Thyroid gland (tissue), 4 donors: ENCODE measurements at regions not wholly inside any gene's neighbourhood (a gene's known extent, or its start where the extent isn't known, plus 50 kb on each side); places are given as distances from the start of the nearest gene placed in this dataset.

Experiments
- DNase-seq, 2 donors: peaks; one replicate each; pipeline ENCODE4 v3.0.0-alpha.2; 2019
- H3K27ac ChIP-seq, 3 donors: fragments of 200-600 bp; sonication (generic); 1 replicate in 2 of 3; 2 replicates in 1 of 3; pipeline ENCODE4 v1.5.1; 2016 to 2019; ENCODE audit warnings: mild to moderate bottlenecking in 1 of 3, moderate library complexity in 1 of 3
- H3K27me3 ChIP-seq: fragments of 200-600 bp; sonication (generic); one replicate; pipeline ENCODE4 v1.5.1; 2019
- H3K36me3 ChIP-seq, 2 donors: fragments of 200-600 bp; sonication (generic); one replicate each; pipeline ENCODE4 v1.5.1; 2016 to 2019
- H3K4me1 ChIP-seq, 2 donors: fragments of 200-600 bp; sonication (generic); one replicate each; pipeline ENCODE4 v1.5.1; 2017 to 2019
- H3K4me3 ChIP-seq, 3 donors: fragments of 200-600 bp; sonication (generic); replicated peaks in 1 of 3; 1 replicate in 2 of 3; 2 replicates in 1 of 3; pipeline ENCODE4 v1.5.1; 2016; ENCODE audit warnings: mild to moderate bottlenecking in 1 of 3
- H3K9me3 ChIP-seq: fragments of 200-600 bp; sonication (generic); one replicate; pipeline ENCODE4 v1.5.1; 2017
- CTCF ChIP-seq, 6 experiments: fragments of 200-600 bp in 3 of 6; fragments of 450-650 bp in 3 of 6; sonication (generic) in 3 of 6; IDR thresholded peaks; one replicate each; pipeline ENCODE4 v1.5.1; 2016 to 2019; ENCODE audit warnings: antibody characterized with exemption in 6 of 6, mild to moderate bottlenecking in 2 of 6, inconsistent platforms in 1 of 6, moderate library complexity in 1 of 6
- POLR2A ChIP-seq, 2 donors: fragments of 450-650 bp; IDR thresholded peaks; one replicate each; pipeline ENCODE4 v1.6.1; 2017; ENCODE audit warnings: antibody characterized with exemption in 2 of 2, mild to moderate bottlenecking in 2 of 2, moderate library complexity in 1 of 2
- WGBS, 2 donors: methylation state at CpG; one replicate each; pipeline ENCODE4 v1.1.5; 2017; 5-methylcytosine and 5-hydroxymethylcytosine counted together
- intact Hi-C: fragments of 100-400 bp; cut with DNase I; formaldehyde crosslinking; loops from one replicate; pipeline ENCODE4 v1.15.1; 2023

- Histone ChIP-seq H3K9me3 (no peaks in the 10 kb centered on the region), H3K4me1 (no peaks in the 10 kb centered on the region), H3K36me3 (no peaks in the 10 kb centered on the region), H3K27me3 (no peaks in the 10 kb centered on the region), H3K27ac (no peak overlapping the region), H3K4me3 (no peak overlapping the region)
- no peak for DNase-seq
- TF ChIP-seq POLR2A (IDR thresholded peaks at IDR 0.05): no peak
- TF ChIP-seq CTCF (IDR thresholded peaks at IDR 0.05): no peak
- WGBS, 2 donors: 77 to 86% methylated on average over 1 of the region's 1 CpG
- intact Hi-C loops: no loop called here
Measured at GRCh38 chr4:92128676-92129075, 175.1 kb upstream of the GRID2 start.

- Histone ChIP-seq H3K4me1 (no peaks in the 10 kb centered on the region), H3K9me3 (no peaks in the 10 kb centered on the region), H3K4me3 (no peak overlapping the region), H3K27ac (no peak overlapping the region), H3K27me3 (no peaks in the 10 kb centered on the region), H3K36me3 (no peaks in the 10 kb centered on the region)
- whole genome bisulfite sequencing, 2 donors: 86 to 95% methylated on average over 4 to 5 of the region's 5 CpGs
- TF ChIP-seq POLR2A (IDR thresholded peaks at IDR 0.05) (no peak), CTCF (IDR thresholded peaks at IDR 0.05) (no peak)
- DNase-seq: no peak
- intact Hi-C loops: no loop called here
Measured at GRCh38 chr4:92129408-92129994, 174.3 kb upstream of the GRID2 start.

- intact Hi-C loops: no loop called here
- H3K36me3 ChIP-seq: no peaks in the 10 kb centered on the region
- no peaks in the 10 kb centered on the region for H3K27me3 ChIP-seq
- WGBS, 2 donors: 90 to 93% methylated on average over 3 of the region's 3 CpGs
- TF ChIP-seq CTCF (IDR thresholded peaks at IDR 0.05) (no peak), POLR2A (IDR thresholded peaks at IDR 0.05) (no peak)
- DNase-seq: no peak
- H3K4me3 ChIP-seq: no peak overlapping the region
- no peaks in the 10 kb centered on the region for H3K9me3 ChIP-seq
- no peak overlapping the region for H3K27ac ChIP-seq
- H3K4me1 ChIP-seq: no peaks in the 10 kb centered on the region
Measured at GRCh38 chr4:92136434-92136833, 167.3 kb upstream of the GRID2 start.

GRCh38 chr4:92163348-92163747, 140.4 kb upstream of the GRID2 start:
- Histone ChIP-seq H3K36me3 (no peaks in the 10 kb centered on the region), H3K4me3 (no peak overlapping the region), H3K27me3 (no peaks in the 10 kb centered on the region), H3K27ac (no peak overlapping the region), H3K9me3 (no peaks in the 10 kb centered on the region), H3K4me1 (no peaks in the 10 kb centered on the region)
- intact Hi-C loops: no loop called here
- TF ChIP-seq CTCF (IDR thresholded peaks at IDR 0.05): no peak
- DNase-seq: no peak
- 72 to 85% methylated on average over 2 of the region's 2 CpGs for WGBS, 2 donors

- Histone ChIP-seq H3K27ac (no peak overlapping the region), H3K27me3 (no peaks in the 10 kb centered on the region), H3K36me3 (no peaks in the 10 kb centered on the region), H3K4me1 (no peaks in the 10 kb centered on the region), H3K9me3 (no peaks in the 10 kb centered on the region), H3K4me3 (no peak overlapping the region)
- WGBS, 2 donors: 88 to 92% methylated on average over 2 of the region's 2 CpGs
- TF ChIP-seq CTCF (IDR thresholded peaks at IDR 0.05) (no peak), POLR2A (IDR thresholded peaks at IDR 0.05) (no peak)
- no peak for DNase-seq
- intact Hi-C loops: no loop called here
Measured at GRCh38 chr4:92170340-92170739, 133.4 kb upstream of the GRID2 start.
